ENCODE measurements at regions not wholly inside any gene's neighbourhood (a gene's known extent, or its start where the extent isn't known, plus 50 kb on each side); places are given as distances from the start of the nearest gene placed in this dataset.
"Not testable (repeated sequence)": the region's sequence is repeated elsewhere in the genome, so short reads cannot be mapped to it uniquely, and the experiment has no call there.

GRCh38 chr2:16729335-16729734 lies 63.7 kb upstream of the CYRIA start:
- H3K9me3 ChIP-seq, result no peaks in the 10 kb centered on the region
- H3K36me3 ChIP-seq, result no peaks in the 10 kb centered on the region
- no peak overlapping the region for H3K4me3 ChIP-seq
- intact Hi-C loops (cut with DNase I; ENCODE audit: low total_unique reads), result no loop called here
- no peak for DNase-seq
- no peak for TF ChIP-seq EP300 (IDR thresholded peaks at IDR 0.05)
- no peak for TF ChIP-seq POLR2A (IDR thresholded peaks at IDR 0.05)
- TF ChIP-seq POLR2AphosphoS5 (IDR thresholded peaks at IDR 0.05), result no peak
- no peak for TF ChIP-seq CTCF (IDR thresholded peaks at IDR 0.05)
- H3K4me1 ChIP-seq, result peaks cover 0 to 14% (median 2%) of the 10 kb centered on the region in 4 donors
- H3K27me3 ChIP-seq, result no peaks in the 10 kb centered on the region
- WGBS, 5 donors, result 82 to 94% (median 84%) methylated on average over 5 of the region's 5 CpGs
- no peak overlapping the region for H3K27ac ChIP-seq

- no peak overlapping the region for H3K27ac ChIP-seq
- TF ChIP-seq CTCF (IDR thresholded peaks at IDR 0.05) (no peak), POLR2AphosphoS5 (IDR thresholded peaks at IDR 0.05) (no peak), POLR2A (IDR thresholded peaks at IDR 0.05) (no peak), EP300 (IDR thresholded peaks at IDR 0.05) (no peak)
- no peak for DNase-seq
- H3K4me3 ChIP-seq, result no peak overlapping the region
- no peaks in the 10 kb centered on the region for H3K27me3 ChIP-seq
- no peaks in the 10 kb centered on the region for H3K9me3 ChIP-seq
- H3K36me3 ChIP-seq, result no peaks in the 10 kb centered on the region
- peaks cover 0 to 14% (median 2%) of the 10 kb centered on the region in 4 donors for H3K4me1 ChIP-seq
- intact Hi-C loops (cut with DNase I; ENCODE audit: low total_unique reads), result no loop called here
- WGBS, 5 donors, result 62 to 78% (median 75%) methylated on average over 4 of the region's 4 CpGs
Measured at GRCh38 chr2:16728351-16729136, 62.9 kb upstream of the CYRIA start.

GRCh38 chr2:16727849-16728248 lies 62.2 kb upstream of the CYRIA start:
- H3K9me3 ChIP-seq; intact Hi-C loops (cut with DNase I; ENCODE audit: low total_unique reads); H3K27ac ChIP-seq; H3K4me3 ChIP-seq; DNase-seq; H3K27me3 ChIP-seq; H3K36me3 ChIP-seq: not testable (repeated sequence)
- peaks cover 0 to 19% (median 2%) of the 10 kb centered on the region in 4 donors for H3K4me1 ChIP-seq
- WGBS, 5 donors, result 59 to 73% (median 69%) methylated on average over 2 of the region's 2 CpGs

- Histone ChIP-seq H3K4me3 (no peak overlapping the region), H3K27ac (no peak overlapping the region), H3K36me3 (no peaks in the 10 kb centered on the region), H3K27me3 (no peaks in the 10 kb centered on the region), H3K4me1 (peaks cover 0 to 21% (median 2%) of the 10 kb centered on the region in 4 donors), H3K9me3 (no peaks in the 10 kb centered on the region)
- WGBS, 5 donors, result 15 to 31% (median 20%) methylated on average over 4 of the region's 4 CpGs
- intact Hi-C loops (cut with DNase I; ENCODE audit: low total_unique reads), result no loop called here
- DNase-seq, result peak in 1 of 2 donors; percentile 44
- peak in 1 of 4 donors; percentile 10 for TF ChIP-seq POLR2A (IDR thresholded peaks at IDR 0.05)
- TF ChIP-seq POLR2AphosphoS5 (IDR thresholded peaks at IDR 0.05), result no peak
Measured at GRCh38 chr2:16727256-16727655, 61.6 kb upstream of the CYRIA start.

GRCh38 chr2:16726577-16726976 lies 60.9 kb upstream of the CYRIA start:
- no peak for DNase-seq
- Histone ChIP-seq H3K36me3 (no peaks in the 10 kb centered on the region), H3K4me1 (peaks cover 0 to 21% (median 2%) of the 10 kb centered on the region in 4 donors), H3K4me3 (no peak overlapping the region), H3K9me3 (no peaks in the 10 kb centered on the region), H3K27me3 (no peaks in the 10 kb centered on the region), H3K27ac (no peak overlapping the region)
- intact Hi-C loops (cut with DNase I; ENCODE audit: low total_unique reads), result no loop called here
- no peak for TF ChIP-seq POLR2AphosphoS5 (IDR thresholded peaks at IDR 0.05)
- TF ChIP-seq EP300 (IDR thresholded peaks at IDR 0.05), result no peak
- 80 to 95% (median 85%) methylated on average over 4 of the region's 4 CpGs for WGBS, 5 donors

- intact Hi-C loops (cut with DNase I; ENCODE audit: low total_unique reads), result no loop called here
- H3K4me1 ChIP-seq, result peaks cover 0 to 21% (median 2%) of the 10 kb centered on the region in 4 donors
- no peaks in the 10 kb centered on the region for H3K9me3 ChIP-seq
- H3K36me3 ChIP-seq, result no peaks in the 10 kb centered on the region
- WGBS, 5 donors, result 67 to 76% (median 70%) methylated on average over 2 of the region's 2 CpGs
- no peak for DNase-seq
- H3K4me3 ChIP-seq, result no peak overlapping the region
- H3K27me3 ChIP-seq, result no peaks in the 10 kb centered on the region
- TF ChIP-seq POLR2A (IDR thresholded peaks at IDR 0.05), result no peak
- TF ChIP-seq CTCF (IDR thresholded peaks at IDR 0.05), result no peak
- no peak for TF ChIP-seq POLR2AphosphoS5 (IDR thresholded peaks at IDR 0.05)
- no peak for TF ChIP-seq EP300 (IDR thresholded peaks at IDR 0.05)
- H3K27ac ChIP-seq, result no peak overlapping the region
Measured at GRCh38 chr2:16726147-16726546, 60.5 kb upstream of the CYRIA start.

Data from stomach (tissue), 8 donors.